ENCODE measurements at regions not wholly inside any gene's neighbourhood (a gene's known extent, or its start where the extent isn't known, plus 50 kb on each side); places are given as distances from the start of the nearest gene placed in this dataset.

DNA sequence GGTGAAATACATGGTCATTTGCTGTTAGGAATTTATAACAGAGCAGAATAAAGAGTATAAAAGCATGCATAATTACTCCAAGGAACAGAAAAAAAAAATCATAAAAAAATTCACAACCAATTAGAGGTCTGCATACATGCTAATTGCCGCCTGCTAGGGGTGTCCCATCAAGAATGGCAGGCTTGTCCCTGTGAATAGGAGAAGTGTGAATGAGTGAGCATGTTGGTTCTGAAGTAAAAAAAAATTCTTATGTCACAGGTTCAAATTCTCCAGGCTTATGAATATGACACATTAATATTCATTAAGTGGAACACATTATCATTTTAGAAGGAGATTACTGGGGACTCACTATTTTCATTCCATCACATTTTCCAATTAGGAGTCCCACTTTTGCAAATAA lies 822.7 kb downstream of the NTRK3 start:
- no peaks in the 10 kb centered on the region for H3F3A ChIP-seq (ENCODE audit: insufficient read depth, low read length, poor library complexity, severe bottlenecking)
- H3K27ac ChIP-seq (ENCODE audit: low read length): no peak overlapping the region
- no peaks in the 10 kb centered on the region for H3K79me2 ChIP-seq (replicated peaks; ENCODE audit: insufficient read depth, low read length)
- no peak overlapping the region for H3K4me3 ChIP-seq (ENCODE audit: low read length)
- H2AFZ ChIP-seq (ENCODE audit: low read depth, low read length): no peak overlapping the region
- no peaks in the 10 kb centered on the region for H3K9me2 ChIP-seq (ENCODE audit: insufficient read depth, low read length)
- no peak for TF ChIP-seq TAF1 (IDR thresholded peaks at IDR 0.05; ENCODE audit: low read depth)
- TF ChIP-seq, protein P1, sequence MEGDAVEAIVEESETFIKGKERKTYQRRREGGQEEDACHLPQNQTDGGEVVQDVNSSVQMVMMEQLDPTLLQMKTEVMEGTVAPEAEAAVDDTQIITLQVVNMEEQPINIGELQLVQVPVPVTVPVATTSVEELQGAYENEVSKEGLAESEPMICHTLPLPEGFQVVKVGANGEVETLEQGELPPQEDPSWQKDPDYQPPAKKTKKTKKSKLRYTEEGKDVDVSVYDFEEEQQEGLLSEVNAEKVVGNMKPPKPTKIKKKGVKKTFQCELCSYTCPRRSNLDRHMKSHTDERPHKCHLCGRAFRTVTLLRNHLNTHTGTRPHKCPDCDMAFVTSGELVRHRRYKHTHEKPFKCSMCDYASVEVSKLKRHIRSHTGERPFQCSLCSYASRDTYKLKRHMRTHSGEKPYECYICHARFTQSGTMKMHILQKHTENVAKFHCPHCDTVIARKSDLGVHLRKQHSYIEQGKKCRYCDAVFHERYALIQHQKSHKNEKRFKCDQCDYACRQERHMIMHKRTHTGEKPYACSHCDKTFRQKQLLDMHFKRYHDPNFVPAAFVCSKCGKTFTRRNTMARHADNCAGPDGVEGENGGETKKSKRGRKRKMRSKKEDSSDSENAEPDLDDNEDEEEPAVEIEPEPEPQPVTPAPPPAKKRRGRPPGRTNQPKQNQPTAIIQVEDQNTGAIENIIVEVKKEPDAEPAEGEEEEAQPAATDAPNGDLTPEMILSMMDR (IDR thresholded peaks at IDR 0.05; ENCODE audit: poor library complexity, severe bottlenecking): no peak
- no peaks in the 10 kb centered on the region for H3K9me3 ChIP-seq (ENCODE audit: low read length)
- H3K36me3 ChIP-seq (ENCODE audit: insufficient read depth, low read length): no peaks in the 10 kb centered on the region
- no peak overlapping the region for H3K4me2 ChIP-seq (ENCODE audit: low read length)
- H4K20me1 ChIP-seq (ENCODE audit: insufficient read depth): no peaks in the 10 kb centered on the region
- no peaks in the 10 kb centered on the region for H3K27me3 ChIP-seq (ENCODE audit: insufficient read depth, low read depth, low read length)
- no peak overlapping the region for H3K9ac ChIP-seq (ENCODE audit: low read length)

DNA sequence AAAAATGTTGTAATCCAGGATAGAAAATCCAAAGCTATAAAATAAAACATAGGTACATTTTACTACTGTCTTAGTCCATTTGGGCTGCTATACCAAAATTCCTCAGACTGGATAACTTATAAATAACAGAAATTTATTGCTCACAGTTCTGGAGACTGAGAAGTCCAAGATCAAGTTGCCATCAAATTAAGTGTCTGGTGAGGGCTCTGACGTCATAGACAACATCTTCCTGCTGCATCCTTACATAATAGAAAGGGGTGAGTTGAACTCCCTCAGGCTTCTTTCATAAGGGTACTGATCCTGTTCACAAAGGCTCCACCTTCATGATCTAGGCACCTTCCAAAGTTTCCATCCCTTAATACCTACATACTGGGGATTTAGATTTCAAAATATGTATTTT lies 826.8 kb downstream of the NTRK3 start:
- Histone ChIP-seq H3K79me2 (replicated peaks; ENCODE audit: insufficient read depth, low read length) (no peaks in the 10 kb centered on the region), H3K27ac (ENCODE audit: low read length) (no peak overlapping the region), H3K9ac (ENCODE audit: low read length) (no peak overlapping the region)

More for the DNA sequence above, 826.8 kb downstream of the NTRK3 start:
- H3K4me2 ChIP-seq (ENCODE audit: low read length): no peak overlapping the region
- no peaks in the 10 kb centered on the region for H3K9me3 ChIP-seq (ENCODE audit: low read length)
- no peaks in the 10 kb centered on the region for H3F3A ChIP-seq (ENCODE audit: insufficient read depth, low read length, poor library complexity, severe bottlenecking)
- H3K27me3 ChIP-seq (ENCODE audit: insufficient read depth, low read depth, low read length): no peaks in the 10 kb centered on the region
- no peaks in the 10 kb centered on the region for H3K9me2 ChIP-seq (ENCODE audit: insufficient read depth, low read length)
- H3K36me3 ChIP-seq (ENCODE audit: insufficient read depth, low read length): no peaks in the 10 kb centered on the region
- H4K20me1 ChIP-seq (ENCODE audit: insufficient read depth): no peaks in the 10 kb centered on the region
- H3K4me3 ChIP-seq (ENCODE audit: low read length): no peak overlapping the region
- TF ChIP-seq, protein P2, sequence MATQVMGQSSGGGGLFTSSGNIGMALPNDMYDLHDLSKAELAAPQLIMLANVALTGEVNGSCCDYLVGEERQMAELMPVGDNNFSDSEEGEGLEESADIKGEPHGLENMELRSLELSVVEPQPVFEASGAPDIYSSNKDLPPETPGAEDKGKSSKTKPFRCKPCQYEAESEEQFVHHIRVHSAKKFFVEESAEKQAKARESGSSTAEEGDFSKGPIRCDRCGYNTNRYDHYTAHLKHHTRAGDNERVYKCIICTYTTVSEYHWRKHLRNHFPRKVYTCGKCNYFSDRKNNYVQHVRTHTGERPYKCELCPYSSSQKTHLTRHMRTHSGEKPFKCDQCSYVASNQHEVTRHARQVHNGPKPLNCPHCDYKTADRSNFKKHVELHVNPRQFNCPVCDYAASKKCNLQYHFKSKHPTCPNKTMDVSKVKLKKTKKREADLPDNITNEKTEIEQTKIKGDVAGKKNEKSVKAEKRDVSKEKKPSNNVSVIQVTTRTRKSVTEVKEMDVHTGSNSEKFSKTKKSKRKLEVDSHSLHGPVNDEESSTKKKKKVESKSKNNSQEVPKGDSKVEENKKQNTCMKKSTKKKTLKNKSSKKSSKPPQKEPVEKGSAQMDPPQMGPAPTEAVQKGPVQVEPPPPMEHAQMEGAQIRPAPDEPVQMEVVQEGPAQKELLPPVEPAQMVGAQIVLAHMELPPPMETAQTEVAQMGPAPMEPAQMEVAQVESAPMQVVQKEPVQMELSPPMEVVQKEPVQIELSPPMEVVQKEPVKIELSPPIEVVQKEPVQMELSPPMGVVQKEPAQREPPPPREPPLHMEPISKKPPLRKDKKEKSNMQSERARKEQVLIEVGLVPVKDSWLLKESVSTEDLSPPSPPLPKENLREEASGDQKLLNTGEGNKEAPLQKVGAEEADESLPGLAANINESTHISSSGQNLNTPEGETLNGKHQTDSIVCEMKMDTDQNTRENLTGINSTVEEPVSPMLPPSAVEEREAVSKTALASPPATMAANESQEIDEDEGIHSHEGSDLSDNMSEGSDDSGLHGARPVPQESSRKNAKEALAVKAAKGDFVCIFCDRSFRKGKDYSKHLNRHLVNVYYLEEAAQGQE (IDR thresholded peaks at IDR 0.05; ENCODE audit: borderline replicate concordance): no peak
- no peak for TF ChIP-seq POLR2AphosphoS5 (IDR thresholded peaks at IDR 0.05)
- no peak for TF ChIP-seq SMC3 (conservative IDR thresholded peaks at IDR 0.05; ENCODE audit: poor library complexity)
- no peak for TF ChIP-seq MXI1 (conservative IDR thresholded peaks at IDR 0.05; ENCODE audit: poor library complexity, severe bottlenecking)
- TF ChIP-seq, protein P1 (IDR thresholded peaks at IDR 0.05; ENCODE audit: poor library complexity, severe bottlenecking): no peak
- no peak for TF ChIP-seq EP300 (conservative IDR thresholded peaks at IDR 0.05; ENCODE audit: poor library complexity, severe bottlenecking)
- TF ChIP-seq RAD21 (conservative IDR thresholded peaks at IDR 0.05): no peak
- TF ChIP-seq TAF1 (IDR thresholded peaks at IDR 0.05; ENCODE audit: low read depth): no peak
- TF ChIP-seq EZH2 (IDR thresholded peaks at IDR 0.05; ENCODE audit: borderline replicate concordance, insufficient read depth, low read length, poor library complexity, severe bottlenecking): no peak
- no peak overlapping the region for H2AFZ ChIP-seq (ENCODE audit: low read depth, low read length)

Measured in neural cell (in vitro differentiated cells).